Transverse colon (tissue), 4 donors: ENCODE measurements at regions not wholly inside any gene's neighbourhood (a gene's known extent, or its start where the extent isn't known, plus 50 kb on each side); places are given as distances from the start of the nearest gene placed in this dataset.

ENCODE experiments used
- DNase-seq: peaks from one replicate; pipeline ENCODE4 v3.0.0-alpha.2; 2019
- H3K27ac ChIP-seq, 4 donors: fragments of 200-600 bp; sonication (generic); 2 replicates each; pipeline ENCODE4 v1.5.1; 2016 to 2018; ENCODE audit warnings: inconsistent platforms in 4 of 4
- H3K27me3 ChIP-seq: fragments of 200-600 bp; sonication (generic); 2 replicates; pipeline ENCODE4 v1.5.1; 2017; ENCODE audit warnings: inconsistent platforms
- H3K36me3 ChIP-seq, 4 donors: fragments of 200-600 bp; sonication (generic); 2 replicates each; pipeline ENCODE4 v1.5.1; 2017 to 2019; ENCODE audit warnings: inconsistent platforms in 4 of 4
- H3K4me1 ChIP-seq, 4 donors: fragments of 200-600 bp; sonication (generic); 2 replicates each; pipeline ENCODE4 v1.5.1; 2017 to 2020; ENCODE audit warnings: inconsistent platforms in 4 of 4
- H3K4me3 ChIP-seq, 4 donors: fragments of 200-600 bp; sonication (generic); 1 replicate in 1 of 4; 2 replicates in 3 of 4; pipeline versions ENCODE4 v1.5.1 to v1.6.1; 2017 to 2019; ENCODE audit warnings: inconsistent platforms in 4 of 4
- H3K9me3 ChIP-seq, 2 donors: fragments of 200-600 bp; sonication (generic); 2 replicates each; pipeline ENCODE4 v1.5.1; 2017 to 2019; ENCODE audit warnings: inconsistent platforms in 2 of 2
- CTCF ChIP-seq, 5 experiments: fragments of 200-600 bp in 3 of 5; fragments of 450-650 bp in 2 of 5; sonication (generic) in 3 of 5; IDR thresholded peaks; 1 replicate in 2 of 5; 2 replicates in 3 of 5; pipeline ENCODE4 v1.5.1; 2016 to 2017; ENCODE audit warnings: antibody characterized with exemption in 5 of 5, inconsistent platforms in 3 of 5, mild to moderate bottlenecking in 2 of 5, moderate library complexity in 1 of 5
- EP300 ChIP-seq: sonication (generic); formaldehyde crosslinking; IDR thresholded peaks from one replicate; pipeline ENCODE4 v1.6.1; 2017; ENCODE audit warnings: antibody characterized with exemption, low read depth
- POLR2A ChIP-seq: fragments of 450-650 bp; IDR thresholded peaks from one replicate; pipeline ENCODE4 v1.6.1; 2016; ENCODE audit warnings: antibody characterized with exemption, mild to moderate bottlenecking, moderate library complexity
- POLR2AphosphoS5 ChIP-seq, 3 donors: sonication (generic); formaldehyde crosslinking; IDR thresholded peaks; one replicate each; pipeline ENCODE4 v1.6.1; 2016; ENCODE audit warnings: antibody characterized with exemption in 3 of 3
- WGBS, 2 donors: methylation state at CpG; one replicate each; pipeline ENCODE4 v1.1.5; 2018; ENCODE audit warnings: low coverage in 1 of 2; 5-methylcytosine and 5-hydroxymethylcytosine counted together
- in situ Hi-C, 4 donors: fragments of 200-750 bp; cut with MboI; loops; one replicate each; pipeline versions ENCODE4 v1.15.0 to v1.15.1; 2017; ENCODE audit warnings: low sequenced_read_pairs in 3 of 4, low pct_ligation_motif_present in 1 of 4, low pct_unique_long_range_greater_than_20kb in 1 of 4
- intact Hi-C: fragments of 100-400 bp; cut with DNase I; formaldehyde crosslinking; loops from one replicate; pipeline ENCODE4 v1.15.1; 2023; ENCODE audit warnings: low total_unique reads

GRCh38 chr1:188043536-188044245 is 1214.9 kb downstream of the PLA2G4A start:
- intact Hi-C loops (no loop called here), in situ Hi-C loops (no loop called here)
- H3K27me3 ChIP-seq, result no peaks in the 10 kb centered on the region
- no peaks in the 10 kb centered on the region for H3K36me3 ChIP-seq
- no peak for TF ChIP-seq EP300
- no peak for TF ChIP-seq POLR2A
- DNase-seq, result no peak
- no peaks in the 10 kb centered on the region for H3K9me3 ChIP-seq
- 70% methylated on average over 4 of the region's 4 CpGs for WGBS, 2 donors
- H3K27ac ChIP-seq, result no peak overlapping the region
- no peak overlapping the region for H3K4me3 ChIP-seq
- no peaks in the 10 kb centered on the region for H3K4me1 ChIP-seq

GRCh38 chr1:188050250-188050649 is 1221.5 kb downstream of the PLA2G4A start:
- TF ChIP-seq POLR2A (no peak), EP300 (no peak), CTCF (IDR thresholded peaks at IDR 0.05) (no peak), POLR2AphosphoS5 (IDR thresholded peaks at IDR 0.05) (no peak)
- Histone ChIP-seq H3K27me3 (no peaks in the 10 kb centered on the region), H3K27ac (no peak overlapping the region), H3K4me3 (no peak overlapping the region), H3K4me1 (no peaks in the 10 kb centered on the region), H3K36me3 (no peaks in the 10 kb centered on the region), H3K9me3 (no peaks in the 10 kb centered on the region)
- in situ Hi-C loops, result no loop called here
- intact Hi-C loops, result no loop called here
- DNase-seq, result no peak

- no peaks in the 10 kb centered on the region for H3K9me3 ChIP-seq
- no peaks in the 10 kb centered on the region for H3K4me1 ChIP-seq
- H3K4me3 ChIP-seq, result no peak overlapping the region
- H3K36me3 ChIP-seq, result no peaks in the 10 kb centered on the region
- DNase-seq, result no peak
- no peak overlapping the region for H3K27ac ChIP-seq
- no peaks in the 10 kb centered on the region for H3K27me3 ChIP-seq
- TF ChIP-seq POLR2AphosphoS5 (IDR thresholded peaks at IDR 0.05) (no peak), POLR2A (no peak), EP300 (no peak), CTCF (IDR thresholded peaks at IDR 0.05) (no peak)
- WGBS, 2 donors, result 57 to 71% methylated on average over 7 of the region's 7 CpGs
- intact Hi-C loops (no loop called here), in situ Hi-C loops (no loop called here)
Observed at GRCh38 chr1:188056011-188056410, 1227.3 kb downstream of the PLA2G4A start.

GRCh38 chr1:188058801-188059200 is 1230.1 kb downstream of the PLA2G4A start:
- H3K9me3 ChIP-seq, result no peaks in the 10 kb centered on the region
- DNase-seq, result no peak
- no peak overlapping the region for H3K27ac ChIP-seq
- H3K4me3 ChIP-seq, result no peak overlapping the region
- TF ChIP-seq POLR2AphosphoS5 (IDR thresholded peaks at IDR 0.05), result no peak
- TF ChIP-seq POLR2A, result no peak
- TF ChIP-seq EP300, result no peak
- no peak for TF ChIP-seq CTCF (IDR thresholded peaks at IDR 0.05)
- H3K36me3 ChIP-seq, result no peaks in the 10 kb centered on the region
- H3K27me3 ChIP-seq, result no peaks in the 10 kb centered on the region
- no peaks in the 10 kb centered on the region for H3K4me1 ChIP-seq
- in situ Hi-C loops, result no loop called here
- intact Hi-C loops, result no loop called here
- WGBS, 2 donors, result 67 to 81% methylated on average over 1 of the region's 1 CpG

- no peak for DNase-seq
- H3K9me3 ChIP-seq, result no peaks in the 10 kb centered on the region
- TF ChIP-seq EP300 (no peak), POLR2AphosphoS5 (IDR thresholded peaks at IDR 0.05) (no peak), POLR2A (no peak), CTCF (IDR thresholded peaks at IDR 0.05) (no peak)
- in situ Hi-C loops, result no loop called here
- no peak overlapping the region for H3K4me3 ChIP-seq
- H3K4me1 ChIP-seq, result no peaks in the 10 kb centered on the region
- no peak overlapping the region for H3K27ac ChIP-seq
- intact Hi-C loops, result no loop called here
- no peaks in the 10 kb centered on the region for H3K27me3 ChIP-seq
- no peaks in the 10 kb centered on the region for H3K36me3 ChIP-seq
Observed at GRCh38 chr1:188061881-188062280, 1233.1 kb downstream of the PLA2G4A start.
